A673 (cell line): ENCODE measurements at regions not wholly inside any gene's neighbourhood (a gene's known extent, or its start where the extent isn't known, plus 50 kb on each side); places are given as distances from the start of the nearest gene placed in this dataset.

Source experiments
- EZH2 ChIP-seq: fragments of 200-600 bp; sonication (generic); IDR thresholded peaks from 2 replicates; pipeline ENCODE4 v1.6.1; 2017; ENCODE audit warnings: borderline replicate concordance, low read depth, mild to moderate bottlenecking, mixed read lengths, antibody characterized with exemption, low read length; ENCODE audit not compliant: poor library complexity, severe bottlenecking
- TF ChIP-seq, protein P1 (sequence below): fragments of 300-800, 200-600 bp; sonication (generic); conservative IDR thresholded peaks from 2 replicates; pipeline ENCODE4 v1.5.1; 2017; ENCODE audit warnings: low read depth, mild to moderate bottlenecking, antibody characterized with exemption, low read length, moderate library complexity, mixed read lengths

DNA sequence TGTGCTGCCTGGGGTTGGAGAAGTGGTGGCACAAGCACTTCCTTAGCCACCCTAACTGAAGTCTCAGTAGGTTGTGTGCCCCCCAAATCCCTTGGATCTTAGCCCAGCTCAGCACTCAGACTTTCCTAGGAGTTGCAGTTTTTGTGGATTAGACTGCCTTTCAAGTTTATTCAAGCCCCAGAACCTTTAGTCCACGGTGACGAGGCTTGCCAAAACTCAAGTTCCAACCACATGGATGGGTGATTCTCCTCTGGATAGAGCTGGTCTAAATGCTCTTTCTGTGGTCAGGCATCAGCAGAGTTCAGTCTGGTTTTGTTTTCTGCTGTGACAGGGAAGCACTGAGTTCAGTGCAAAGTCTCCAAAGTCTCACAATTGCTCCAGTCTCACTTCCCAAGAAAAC, 2858.7 kb downstream of the PCDH9 start:
- TF ChIP-seq, protein P1, sequence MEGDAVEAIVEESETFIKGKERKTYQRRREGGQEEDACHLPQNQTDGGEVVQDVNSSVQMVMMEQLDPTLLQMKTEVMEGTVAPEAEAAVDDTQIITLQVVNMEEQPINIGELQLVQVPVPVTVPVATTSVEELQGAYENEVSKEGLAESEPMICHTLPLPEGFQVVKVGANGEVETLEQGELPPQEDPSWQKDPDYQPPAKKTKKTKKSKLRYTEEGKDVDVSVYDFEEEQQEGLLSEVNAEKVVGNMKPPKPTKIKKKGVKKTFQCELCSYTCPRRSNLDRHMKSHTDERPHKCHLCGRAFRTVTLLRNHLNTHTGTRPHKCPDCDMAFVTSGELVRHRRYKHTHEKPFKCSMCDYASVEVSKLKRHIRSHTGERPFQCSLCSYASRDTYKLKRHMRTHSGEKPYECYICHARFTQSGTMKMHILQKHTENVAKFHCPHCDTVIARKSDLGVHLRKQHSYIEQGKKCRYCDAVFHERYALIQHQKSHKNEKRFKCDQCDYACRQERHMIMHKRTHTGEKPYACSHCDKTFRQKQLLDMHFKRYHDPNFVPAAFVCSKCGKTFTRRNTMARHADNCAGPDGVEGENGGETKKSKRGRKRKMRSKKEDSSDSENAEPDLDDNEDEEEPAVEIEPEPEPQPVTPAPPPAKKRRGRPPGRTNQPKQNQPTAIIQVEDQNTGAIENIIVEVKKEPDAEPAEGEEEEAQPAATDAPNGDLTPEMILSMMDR: no peak
- no peak for TF ChIP-seq EZH2
